ENCODE measurements at regions not wholly inside any gene's neighbourhood (a gene's known extent, or its start where the extent isn't known, plus 50 kb on each side); places are given as distances from the start of the nearest gene placed in this dataset.

DNA sequence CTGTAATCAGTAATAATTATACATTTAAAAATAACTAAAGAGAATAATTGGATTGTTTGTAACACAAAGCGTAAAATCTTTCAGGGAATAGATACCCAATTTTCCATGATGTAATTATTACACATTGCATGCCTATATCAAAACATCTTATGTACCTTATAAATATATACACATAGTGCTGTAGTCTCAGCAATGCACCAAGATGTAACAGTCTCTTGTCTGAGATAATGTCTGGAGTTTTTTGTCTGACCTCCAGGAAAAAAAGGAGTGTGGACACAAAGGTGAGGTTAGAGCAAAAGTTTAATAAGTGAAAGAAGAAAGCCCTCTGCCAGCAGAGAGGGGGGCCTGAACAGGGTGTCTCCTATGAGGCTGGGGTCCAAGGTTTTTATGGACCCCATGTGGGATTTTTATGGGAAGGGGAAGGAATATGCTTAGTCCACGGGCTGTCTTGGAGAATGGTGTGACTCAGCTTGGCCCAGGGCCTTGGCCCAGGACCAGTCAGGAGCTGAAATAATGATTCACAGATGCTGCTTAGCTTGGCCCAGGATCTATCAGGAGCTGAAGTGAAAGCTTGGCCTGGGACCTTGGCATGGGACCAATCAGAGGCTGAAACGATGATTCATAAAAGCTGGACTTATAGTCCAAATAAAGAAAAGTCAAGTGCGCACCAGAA is 545.0 kb downstream of the ZPLD1 start (continued):
- TF ChIP-seq, protein P1, sequence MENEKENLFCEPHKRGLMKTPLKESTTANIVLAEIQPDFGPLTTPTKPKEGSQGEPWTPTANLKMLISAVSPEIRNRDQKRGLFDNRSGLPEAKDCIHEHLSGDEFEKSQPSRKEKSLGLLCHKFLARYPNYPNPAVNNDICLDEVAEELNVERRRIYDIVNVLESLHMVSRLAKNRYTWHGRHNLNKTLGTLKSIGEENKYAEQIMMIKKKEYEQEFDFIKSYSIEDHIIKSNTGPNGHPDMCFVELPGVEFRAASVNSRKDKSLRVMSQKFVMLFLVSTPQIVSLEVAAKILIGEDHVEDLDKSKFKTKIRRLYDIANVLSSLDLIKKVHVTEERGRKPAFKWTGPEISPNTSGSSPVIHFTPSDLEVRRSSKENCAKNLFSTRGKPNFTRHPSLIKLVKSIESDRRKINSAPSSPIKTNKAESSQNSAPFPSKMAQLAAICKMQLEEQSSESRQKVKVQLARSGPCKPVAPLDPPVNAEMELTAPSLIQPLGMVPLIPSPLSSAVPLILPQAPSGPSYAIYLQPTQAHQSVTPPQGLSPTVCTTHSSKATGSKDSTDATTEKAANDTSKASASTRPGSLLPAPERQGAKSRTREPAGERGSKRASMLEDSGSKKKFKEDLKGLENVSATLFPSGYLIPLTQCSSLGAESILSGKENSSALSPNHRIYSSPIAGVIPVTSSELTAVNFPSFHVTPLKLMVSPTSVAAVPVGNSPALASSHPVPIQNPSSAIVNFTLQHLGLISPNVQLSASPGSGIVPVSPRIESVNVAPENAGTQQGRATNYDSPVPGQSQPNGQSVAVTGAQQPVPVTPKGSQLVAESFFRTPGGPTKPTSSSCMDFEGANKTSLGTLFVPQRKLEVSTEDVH (IDR thresholded peaks at IDR 0.05; ENCODE audit: low read depth, partially characterized antibody) = no peak

DNA sequence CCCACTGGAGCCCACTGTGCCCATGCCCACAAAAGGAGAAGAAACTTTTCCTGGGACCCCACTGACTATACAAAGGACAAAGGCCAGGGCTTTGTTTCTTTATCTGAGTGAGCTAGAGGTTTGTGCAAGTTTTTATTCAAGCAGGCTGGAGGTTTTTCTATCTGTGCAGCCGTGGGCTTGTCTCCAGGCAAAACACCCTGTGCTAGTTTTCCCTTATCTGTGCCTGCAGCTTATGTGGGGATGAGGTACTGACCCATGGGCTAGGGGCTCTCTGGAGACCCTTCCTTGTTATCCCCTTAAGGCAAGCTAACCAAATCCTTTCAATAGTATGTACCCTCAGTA is 545.5 kb downstream of the ZPLD1 start:
- no peaks in the 10 kb centered on the region for H3K9me3 ChIP-seq (replicated peaks; ENCODE audit: control insufficient read depth, insufficient read depth, low read length)
- H4K20me1 ChIP-seq (ENCODE audit: control insufficient read depth, insufficient read depth) = no peaks in the 10 kb centered on the region
- H3K79me2 ChIP-seq (ENCODE audit: control insufficient read depth, insufficient read depth, low read length) = no peaks in the 10 kb centered on the region
- no TSS peak for BruUV-seq (replicated peaks)
- H3K27ac ChIP-seq (ENCODE audit: control insufficient read depth, insufficient read depth) = no peak overlapping the region
- ChIA-PET POLR2A (no interaction called here), SMC1A (ENCODE audit: uncharacterized antibody, unreplicated experiment) (no interaction called here), CTCF (no interaction called here), RAD21 (ENCODE audit: unreplicated experiment) (no interaction called here)
- H3K36me3 ChIP-seq (ENCODE audit: control insufficient read depth in 2 of 2, insufficient read depth in 2 of 2, low read length in 1 of 2) = no peaks in the 10 kb centered on the region
- H3K4me3 ChIP-seq = no peak overlapping the region
- no peaks in the 10 kb centered on the region for H3K4me1 ChIP-seq (ENCODE audit: control insufficient read depth, insufficient read depth, low read length)
- intact Hi-C loops (cut with micrococcal nuclease; ENCODE audit: unreplicated experiment) (no loop called here), in situ Hi-C loops (cut with MboI) (no loop called here)
- no peak for DNase-seq (ENCODE audit: low read depth, low spot score)
- no peak overlapping the region for H3K9ac ChIP-seq (ENCODE audit: control insufficient read depth, insufficient read depth, low read length)
- no peaks in the 10 kb centered on the region for H3K27me3 ChIP-seq (replicated peaks in 1 of 2; ENCODE audit: control insufficient read depth in 2 of 2, insufficient read depth in 2 of 2, low read length in 1 of 2)
- no peak for FAIRE-seq
- ATAC-seq = no peak
- no peak overlapping the region for H2AFZ ChIP-seq (ENCODE audit: control insufficient read depth, low read depth, low read length)
- 0% methylated on average over 1 of the region's 1 CpG for WGBS (ENCODE audit: insufficient coverage, insufficient replicate concordance, low lambda C conversion rate, missing lambda C conversion rate)
- no peak overlapping the region for H3K4me2 ChIP-seq (ENCODE audit: control insufficient read depth, insufficient read depth)
- TF ChIP-seq BMI1 (IDR thresholded peaks at IDR 0.05; ENCODE audit: borderline replicate concordance) (no peak), KAT2A (conservative IDR thresholded peaks at IDR 0.05; ENCODE audit: control insufficient read depth, low read depth, low read length) (no peak), CREM (IDR thresholded peaks at IDR 0.05; ENCODE audit: low read depth) (no peak), NFIC (IDR thresholded peaks at IDR 0.05; ENCODE audit: low read depth, low read length) (no peak), SUPT20H (IDR thresholded peaks at IDR 0.05; ENCODE audit: borderline replicate concordance, control insufficient read depth, low read depth, low read length) (no peak), ASH2L (IDR thresholded peaks at IDR 0.05; ENCODE audit: borderline replicate concordance, low read depth) (no peak), RBBP5 (conservative IDR thresholded peaks at IDR 0.05) (no peak), WRNIP1 (IDR thresholded peaks at IDR 0.05; ENCODE audit: borderline replicate concordance, low read depth, low read length) (no peak), SMARCA5 (IDR thresholded peaks at IDR 0.05) (no peak)
- TF ChIP-seq, protein P2, sequence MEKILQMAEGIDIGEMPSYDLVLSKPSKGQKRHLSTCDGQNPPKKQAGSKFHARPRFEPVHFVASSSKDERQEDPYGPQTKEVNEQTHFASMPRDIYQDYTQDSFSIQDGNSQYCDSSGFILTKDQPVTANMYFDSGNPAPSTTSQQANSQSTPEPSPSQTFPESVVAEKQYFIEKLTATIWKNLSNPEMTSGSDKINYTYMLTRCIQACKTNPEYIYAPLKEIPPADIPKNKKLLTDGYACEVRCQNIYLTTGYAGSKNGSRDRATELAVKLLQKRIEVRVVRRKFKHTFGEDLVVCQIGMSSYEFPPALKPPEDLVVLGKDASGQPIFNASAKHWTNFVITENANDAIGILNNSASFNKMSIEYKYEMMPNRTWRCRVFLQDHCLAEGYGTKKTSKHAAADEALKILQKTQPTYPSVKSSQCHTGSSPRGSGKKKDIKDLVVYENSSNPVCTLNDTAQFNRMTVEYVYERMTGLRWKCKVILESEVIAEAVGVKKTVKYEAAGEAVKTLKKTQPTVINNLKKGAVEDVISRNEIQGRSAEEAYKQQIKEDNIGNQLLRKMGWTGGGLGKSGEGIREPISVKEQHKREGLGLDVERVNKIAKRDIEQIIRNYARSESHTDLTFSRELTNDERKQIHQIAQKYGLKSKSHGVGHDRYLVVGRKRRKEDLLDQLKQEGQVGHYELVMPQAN (conservative IDR thresholded peaks at IDR 0.05) = no peak
- TF ChIP-seq, protein P1 (IDR thresholded peaks at IDR 0.05; ENCODE audit: low read depth, partially characterized antibody) = no peak
- TF ChIP-seq, protein P3, sequence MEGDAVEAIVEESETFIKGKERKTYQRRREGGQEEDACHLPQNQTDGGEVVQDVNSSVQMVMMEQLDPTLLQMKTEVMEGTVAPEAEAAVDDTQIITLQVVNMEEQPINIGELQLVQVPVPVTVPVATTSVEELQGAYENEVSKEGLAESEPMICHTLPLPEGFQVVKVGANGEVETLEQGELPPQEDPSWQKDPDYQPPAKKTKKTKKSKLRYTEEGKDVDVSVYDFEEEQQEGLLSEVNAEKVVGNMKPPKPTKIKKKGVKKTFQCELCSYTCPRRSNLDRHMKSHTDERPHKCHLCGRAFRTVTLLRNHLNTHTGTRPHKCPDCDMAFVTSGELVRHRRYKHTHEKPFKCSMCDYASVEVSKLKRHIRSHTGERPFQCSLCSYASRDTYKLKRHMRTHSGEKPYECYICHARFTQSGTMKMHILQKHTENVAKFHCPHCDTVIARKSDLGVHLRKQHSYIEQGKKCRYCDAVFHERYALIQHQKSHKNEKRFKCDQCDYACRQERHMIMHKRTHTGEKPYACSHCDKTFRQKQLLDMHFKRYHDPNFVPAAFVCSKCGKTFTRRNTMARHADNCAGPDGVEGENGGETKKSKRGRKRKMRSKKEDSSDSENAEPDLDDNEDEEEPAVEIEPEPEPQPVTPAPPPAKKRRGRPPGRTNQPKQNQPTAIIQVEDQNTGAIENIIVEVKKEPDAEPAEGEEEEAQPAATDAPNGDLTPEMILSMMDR (IDR thresholded peaks at IDR 0.05 in 2 of 3, conservative IDR thresholded peaks at IDR 0.05 in 1 of 3; ENCODE audit: control insufficient read depth in 2 of 3, extremely low read depth in 1 of 3, insufficient read depth in 1 of 3, low read depth in 3 of 3, low read length in 3 of 3) = no peak
